Head of caudate nucleus (tissue), 42 donors: ENCODE measurements at regions not wholly inside any gene's neighbourhood (a gene's known extent, or its start where the extent isn't known, plus 50 kb on each side); places are given as distances from the start of the nearest gene placed in this dataset.
"Not testable (repeated sequence)": the region's sequence is repeated elsewhere in the genome, so short reads cannot be mapped to it uniquely, and the experiment has no call there.

Experiments used
- DNase-seq, 42 donors: peaks; one replicate each; pipeline versions ENCODE4 v3.0.0 to v3.0.0-alpha.2; 2020 to 2021; ENCODE audit warnings: mixed read lengths in 7 of 42
- intact Hi-C: fragments of 100-400 bp; cut with DNase I; formaldehyde crosslinking; loops from one replicate; pipeline ENCODE4 v1.15.0; 2022

- intact Hi-C loops = no loop called here
- no peak for DNase-seq
Measured at GRCh38 chr4:169934794-169935429, 91.3 kb downstream of the MFAP3L start.

DNA sequence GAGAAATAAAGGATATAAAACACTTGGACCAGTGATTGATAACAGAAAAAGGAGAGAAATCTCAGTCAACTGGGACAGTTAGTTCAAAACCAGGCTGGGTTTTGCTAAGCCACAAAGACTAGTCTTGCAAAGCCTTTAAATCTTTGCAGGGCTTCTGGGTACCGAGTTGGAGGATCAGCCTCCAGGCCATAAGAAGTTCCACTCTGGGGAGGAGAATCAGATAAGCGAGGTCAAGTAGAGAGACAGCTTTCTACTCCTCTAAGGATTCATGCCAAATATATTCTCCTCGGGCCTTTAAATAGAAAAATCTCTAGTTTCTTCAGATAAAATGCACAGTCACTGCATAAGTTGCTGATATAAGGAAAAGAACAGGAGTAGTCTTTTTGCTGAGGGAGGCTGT lies 92.7 kb downstream of the MFAP3L start:
- intact Hi-C loops = no loop called here
- no peak for DNase-seq

- intact Hi-C loops = no loop called here
- DNase-seq = no peak
Measured at GRCh38 chr4:169931964-169932363, 94.2 kb downstream of the MFAP3L start.

DNA sequence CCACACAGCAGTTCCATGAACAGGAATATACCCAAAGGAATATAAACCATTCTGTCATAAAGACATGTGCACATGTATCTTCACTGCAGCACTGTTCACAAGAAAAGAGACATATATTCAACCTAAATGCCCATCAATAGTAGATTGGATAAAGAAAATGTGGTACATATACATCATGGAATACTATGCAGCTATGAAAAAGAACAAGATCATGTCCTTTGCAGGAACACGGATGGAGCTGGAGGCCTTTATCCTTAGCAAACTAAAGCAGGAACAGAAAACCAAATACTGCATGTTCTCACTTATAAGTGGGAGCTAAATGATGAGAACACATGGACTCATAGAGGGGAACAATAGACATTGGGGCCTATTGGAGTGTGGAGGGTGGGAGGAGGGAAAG lies 95.4 kb downstream of the MFAP3L start:
- DNase-seq, intact Hi-C loops: not testable (repeated sequence)

DNA sequence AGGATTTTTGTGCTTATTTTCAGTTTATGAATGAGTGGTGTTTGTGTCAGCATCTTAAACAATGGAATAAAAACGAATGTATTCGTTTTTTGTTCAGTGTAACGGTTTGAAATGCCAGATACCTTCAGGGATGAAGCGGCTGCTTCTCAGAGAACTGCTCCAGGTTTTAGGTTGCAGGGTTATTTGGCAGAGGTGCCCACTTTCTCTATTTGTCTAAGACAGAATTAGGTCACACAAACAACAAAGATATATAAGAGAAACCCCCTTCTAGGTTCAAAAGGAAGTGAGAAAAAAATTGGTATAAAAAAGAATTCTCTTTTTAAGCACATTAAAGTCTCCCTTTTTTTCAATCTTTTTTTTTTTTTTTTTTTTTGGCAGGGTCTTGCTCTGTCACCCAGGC lies 98.9 kb downstream of the MFAP3L start:
- intact Hi-C loops = no loop called here
- DNase-seq = no peak

GRCh38 chr4:169925678-169926077 lies 100.5 kb downstream of the MFAP3L start:
- intact Hi-C loops = no loop called here

DNA sequence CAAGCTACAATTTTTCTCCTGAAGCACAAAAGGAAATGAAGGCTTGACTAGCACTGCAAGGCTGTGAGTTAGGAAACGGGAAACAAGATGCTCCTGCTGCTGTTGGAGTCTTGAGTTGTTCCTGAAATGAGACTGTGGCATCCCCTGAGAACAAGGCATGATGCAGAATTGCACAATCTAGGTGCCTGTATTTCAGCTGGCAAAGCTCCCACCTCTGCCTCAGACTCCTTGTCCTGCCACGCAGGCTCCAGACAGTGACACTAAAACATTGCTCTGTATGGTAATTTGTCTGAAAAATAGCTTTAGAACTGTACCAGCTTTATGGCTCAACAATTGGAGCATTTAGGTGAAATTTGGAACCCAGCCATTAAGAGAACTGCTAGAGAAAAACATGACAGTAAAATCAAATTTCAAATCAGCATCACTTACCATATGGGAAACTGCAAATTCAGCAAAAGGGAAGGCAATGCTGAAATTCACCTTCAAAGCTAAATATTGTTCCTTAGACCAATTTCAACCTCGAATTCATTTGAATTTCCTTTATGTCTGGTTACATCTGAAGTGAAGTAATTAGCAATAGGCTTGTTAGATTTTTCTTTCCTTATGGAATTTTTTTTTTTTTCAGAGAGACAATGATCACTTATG lies 103.4 kb downstream of the MFAP3L start:
- peak in 6 of 42 donors; percentile 5 to 24 (median 10) for DNase-seq
- intact Hi-C loops = no loop called here

More at GRCh38 chr4:169925678-169926077, 100.5 kb downstream of the MFAP3L start:
- DNase-seq = no peak

DNA sequence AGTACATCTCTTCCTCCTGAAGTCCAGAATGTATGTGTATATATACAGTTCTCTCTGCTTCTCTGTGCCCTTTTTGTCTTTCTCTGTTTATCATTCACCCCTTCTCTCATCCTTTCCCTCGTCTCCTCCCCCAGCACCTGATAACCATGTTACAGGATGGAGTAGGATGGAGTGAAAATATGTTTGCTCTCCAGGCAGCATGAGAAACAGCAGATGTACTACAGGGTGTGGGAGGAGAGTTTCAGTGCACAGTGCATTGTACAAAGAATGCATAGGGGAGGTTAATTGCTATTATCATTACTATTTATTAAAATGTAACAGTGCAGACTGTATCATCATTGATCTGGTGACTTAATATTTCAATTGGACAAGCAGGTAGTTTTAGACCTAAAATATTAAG lies 104.5 kb downstream of the MFAP3L start:
- intact Hi-C loops = no loop called here
- peak in 2 of 42 donors; percentile 20 to 35 for DNase-seq

DNA sequence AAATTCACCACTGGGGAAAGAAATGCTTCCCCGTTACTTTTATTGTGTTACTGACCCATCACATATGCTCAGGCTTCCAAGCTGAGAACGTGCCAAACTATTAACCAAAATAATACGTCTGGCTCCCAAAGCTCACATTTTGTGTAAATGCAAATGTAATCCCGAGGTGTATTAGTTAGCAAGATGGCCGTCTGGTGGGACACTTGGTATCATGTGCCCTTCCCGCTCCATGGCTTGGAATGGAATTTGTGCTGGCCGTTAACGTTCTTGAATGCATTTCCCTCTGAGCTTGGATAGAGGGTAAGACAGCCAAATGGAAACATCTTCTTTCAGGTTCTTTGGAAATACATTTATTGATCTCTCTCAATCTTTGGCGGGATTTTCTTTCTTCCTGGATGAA lies 105.0 kb downstream of the MFAP3L start:
- no peak for DNase-seq
- intact Hi-C loops = no loop called here

GRCh38 chr4:169919194-169920124 lies 106.7 kb downstream of the MFAP3L start:
- DNase-seq, intact Hi-C loops: not testable (repeated sequence)

DNA sequence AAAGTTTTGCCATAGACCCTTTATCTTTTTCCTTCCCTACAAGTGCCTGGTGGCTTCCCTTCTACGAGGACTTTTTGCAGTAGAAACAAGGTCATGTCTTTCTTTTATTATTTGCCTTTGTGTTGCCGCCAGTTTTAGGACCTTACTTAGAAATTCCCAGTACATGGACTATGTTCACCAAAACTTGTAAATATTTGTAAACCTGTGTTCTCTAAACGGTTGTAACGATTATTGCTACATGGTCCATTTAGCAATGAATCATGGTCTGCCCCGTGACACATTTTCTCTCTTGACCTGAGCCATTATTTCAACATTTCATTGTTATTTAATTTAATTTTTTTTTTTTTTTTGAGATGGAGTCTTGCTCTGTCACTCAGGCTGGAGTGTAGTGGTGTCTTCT lies 110.7 kb downstream of the MFAP3L start:
- intact Hi-C loops = no loop called here
- no peak for DNase-seq

GRCh38 chr4:169914866-169915265 lies 111.3 kb downstream of the MFAP3L start:
- intact Hi-C loops = no loop called here
- no peak for DNase-seq

DNA sequence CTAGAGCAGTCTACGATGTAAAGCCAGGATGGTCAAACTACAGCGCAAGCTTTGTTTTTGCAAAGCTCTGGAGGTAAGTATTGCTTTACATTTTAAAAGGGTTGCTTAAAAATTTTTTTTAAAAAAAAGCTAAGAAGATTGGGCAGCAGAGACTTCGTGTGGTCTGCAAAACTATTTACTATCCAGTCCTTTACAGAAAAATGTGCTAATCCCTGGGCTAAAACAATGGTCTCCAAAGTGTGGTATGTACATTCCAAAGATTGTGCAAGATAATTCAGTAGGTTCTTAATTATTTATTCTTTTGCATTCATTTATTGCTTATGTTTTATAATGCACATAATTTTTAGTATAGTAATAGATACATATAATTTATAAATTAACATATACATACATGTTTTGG lies 113.2 kb downstream of the MFAP3L start:
- DNase-seq = no peak
- intact Hi-C loops = no loop called here

DNA sequence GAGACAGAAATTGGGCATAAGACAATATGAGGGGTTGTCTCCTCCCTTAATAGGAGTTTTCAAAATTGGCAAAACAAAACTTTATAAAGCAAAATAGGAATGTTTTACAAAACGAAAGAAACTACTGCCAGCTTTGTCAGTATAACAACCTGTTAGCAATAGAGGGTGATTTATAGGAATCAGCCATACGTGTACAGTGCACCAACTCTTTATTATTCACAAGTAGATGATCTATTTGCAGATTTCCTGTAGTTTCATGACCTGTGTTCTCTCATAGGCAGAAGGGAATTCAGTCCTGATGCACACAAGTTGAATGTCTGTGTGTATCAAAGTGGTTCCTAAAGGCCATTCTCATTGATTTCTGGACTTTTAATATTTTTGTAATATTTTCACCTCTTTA lies 116.3 kb downstream of the MFAP3L start:
- no peak for DNase-seq
- intact Hi-C loops = no loop called here

GRCh38 chr4:169909479-169909878 lies 116.7 kb downstream of the MFAP3L start:
- intact Hi-C loops = no loop called here
- no peak for DNase-seq

GRCh38 chr4:169907705-169908104 lies 118.5 kb downstream of the MFAP3L start:
- intact Hi-C loops = no loop called here

GRCh38 chr4:169906821-169907220 lies 119.4 kb downstream of the MFAP3L start:
- intact Hi-C loops = no loop called here

More at GRCh38 chr4:169907705-169908104, 118.5 kb downstream of the MFAP3L start:
- no peak for DNase-seq

GRCh38 chr4:169906104-169906503 lies 120.1 kb downstream of the MFAP3L start:
- intact Hi-C loops = no loop called here
- DNase-seq = no peak

More at GRCh38 chr4:169906821-169907220, 119.4 kb downstream of the MFAP3L start:
- DNase-seq = peak in 5 of 42 donors; percentile 9 to 53 (median 22)

DNA sequence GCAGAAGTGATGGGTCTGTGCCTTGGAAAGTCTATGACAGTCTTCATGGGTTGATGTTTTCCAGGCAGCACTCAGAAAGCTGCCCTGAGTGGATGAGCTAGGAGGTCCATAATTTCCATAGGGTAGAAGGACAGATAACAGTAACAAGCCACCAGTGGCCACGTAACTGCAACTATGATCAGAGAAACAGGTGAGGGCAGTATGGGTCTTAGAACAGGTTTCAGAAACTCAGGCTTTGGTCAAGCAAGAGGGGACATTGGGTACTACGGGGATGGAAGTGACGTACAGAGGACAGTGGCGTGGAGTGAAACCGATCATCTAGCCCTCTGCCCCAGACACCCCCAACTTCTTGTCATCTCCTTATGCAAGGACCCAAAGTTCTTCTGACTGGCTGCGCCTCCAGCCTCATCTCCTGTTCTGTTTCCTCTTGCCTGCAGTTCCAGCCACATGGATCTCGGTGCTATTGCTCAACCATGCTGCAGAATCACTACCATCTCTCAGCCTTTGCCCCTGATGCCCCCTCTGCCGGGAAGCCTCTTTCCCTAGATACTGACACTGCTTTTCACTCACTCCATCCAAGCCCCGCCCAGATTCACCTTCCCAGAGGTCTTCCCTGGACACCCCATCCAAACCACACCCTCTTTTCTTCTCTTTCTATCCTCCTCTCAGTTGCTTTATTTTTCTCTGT lies 123.4 kb downstream of the MFAP3L start:
- intact Hi-C loops = loop anchor here (5.0 kb wide), 1 partner anchor 124 kb away; the partner anchor contains the start of gene MFAP3L
- DNase-seq = peak in 11 of 42 donors; percentile 11 to 64 (median 23)
